H9 (cell line): ENCODE measurements at regions not wholly inside any gene's neighbourhood (a gene's known extent, or its start where the extent isn't known, plus 50 kb on each side); places are given as distances from the start of the nearest gene placed in this dataset.
"Not testable (repeated sequence)": the region's sequence is repeated elsewhere in the genome, so short reads cannot be mapped to it uniquely, and the experiment has no call there.

Experiments
- DNase-seq: peaks from one replicate; pipeline ENCODE4 v3.0.0-alpha.2; 2017
- H2AFZ ChIP-seq: one replicate; pipeline ENCODE4 v1.6.1; 2013; ENCODE audit warnings: mild to moderate bottlenecking, low read length, control low read depth, moderate library complexity
- H2AK5ac ChIP-seq: 2 replicates; pipeline ENCODE4 v1.6.1; 2013; ENCODE audit warnings: low read length, control low read depth, mixed read lengths; ENCODE audit not compliant: insufficient read length
- H2BK120ac ChIP-seq: one replicate; pipeline ENCODE4 v1.6.1; 2013; ENCODE audit warnings: low read depth, mild to moderate bottlenecking, low read length, control low read depth, inconsistent platforms; ENCODE audit not compliant: poor library complexity, severe bottlenecking
- H2BK12ac ChIP-seq: 2 replicates; pipeline ENCODE4 v1.6.1; 2013; ENCODE audit warnings: low read length, control low read depth, mixed read lengths, low read depth; ENCODE audit not compliant: insufficient read length
- H2BK15ac ChIP-seq: 2 replicates; pipeline ENCODE4 v1.6.1; 2013; ENCODE audit warnings: low read depth, low read length, control low read depth
- H2BK20ac ChIP-seq: one replicate; pipeline ENCODE4 v1.6.1; 2013; ENCODE audit warnings: low read depth, mild to moderate bottlenecking, low read length, control low read depth, inconsistent platforms; ENCODE audit not compliant: poor library complexity, severe bottlenecking
- H2BK5ac ChIP-seq: 2 replicates; pipeline ENCODE4 v1.6.1; 2013; ENCODE audit warnings: low read length, control low read depth, mixed read lengths; ENCODE audit not compliant: insufficient read length
- H3K14ac ChIP-seq: 2 replicates; pipeline ENCODE4 v1.6.1; 2013; ENCODE audit warnings: low read length, control low read depth; ENCODE audit not compliant: insufficient read depth
- H3K18ac ChIP-seq: 2 replicates; pipeline ENCODE4 v1.6.1; 2013; ENCODE audit warnings: low read depth, mild to moderate bottlenecking, mixed read lengths, low read length, control low read depth; ENCODE audit not compliant: insufficient read length
- H3K23ac ChIP-seq: 2 replicates; pipeline ENCODE4 v1.6.1; 2013; ENCODE audit warnings: low read length, control low read depth, mixed read lengths, low read depth; ENCODE audit not compliant: insufficient read length
- H3K23me2 ChIP-seq: 2 replicates; pipeline ENCODE4 v1.6.1; 2013; ENCODE audit warnings: low read depth, mild to moderate bottlenecking, mixed read lengths, low read length, control low read depth; ENCODE audit not compliant: insufficient read length, poor library complexity, severe bottlenecking
- H3K27ac ChIP-seq: 2 replicates; pipeline ENCODE4 v1.5.1; 2013; ENCODE audit warnings: low read length, control low read depth, mixed read lengths, low read depth; ENCODE audit not compliant: insufficient read length
- H3K27me3 ChIP-seq: 2 replicates; pipeline ENCODE4 v1.6.1; 2013; ENCODE audit warnings: low read length, control low read depth, inconsistent platforms; ENCODE audit not compliant: insufficient read depth
- H3K4ac ChIP-seq: 2 replicates; pipeline ENCODE4 v1.6.1; 2013; ENCODE audit warnings: low read depth, mild to moderate bottlenecking, control low read depth, inconsistent platforms, low read length, moderate library complexity
- H3K4me1 ChIP-seq: 2 replicates; pipeline ENCODE4 v1.6.1; 2013; ENCODE audit warnings: low read length, control low read depth, inconsistent platforms; ENCODE audit not compliant: insufficient read depth
- H3K4me2 ChIP-seq: 2 replicates; pipeline ENCODE4 v1.6.1; 2013; ENCODE audit warnings: low read length, control low read depth, mixed read lengths; ENCODE audit not compliant: insufficient read length, insufficient read depth
- H3K56ac ChIP-seq: 2 replicates; pipeline ENCODE4 v1.6.1; 2013; ENCODE audit warnings: low read depth, mild to moderate bottlenecking, mixed read lengths, low read length, control low read depth; ENCODE audit not compliant: insufficient read length
- H3K79me1 ChIP-seq: 2 replicates; pipeline ENCODE4 v1.6.1; 2013; ENCODE audit warnings: low read depth, mild to moderate bottlenecking, moderate library complexity, low read length, control low read depth, inconsistent platforms; ENCODE audit not compliant: insufficient read depth, poor library complexity, severe bottlenecking
- H3K79me2 ChIP-seq: 2 replicates; pipeline ENCODE4 v1.6.1; 2013; ENCODE audit warnings: low read length, control low read depth, inconsistent platforms; ENCODE audit not compliant: insufficient read depth
- H3K9ac ChIP-seq: 2 replicates; pipeline ENCODE4 v1.6.1; 2013; ENCODE audit warnings: low read length, control low read depth, mixed read lengths; ENCODE audit not compliant: insufficient read length; ENCODE audit errors: extremely low read depth
- H3K9me3 ChIP-seq: one replicate; pipeline ENCODE4 v1.6.1; 2013; ENCODE audit warnings: low read depth, low read length, inconsistent platforms; ENCODE audit not compliant: control insufficient read depth
- H3T11ph ChIP-seq: one replicate; pipeline ENCODE4 v1.6.1; 2013; ENCODE audit warnings: mild to moderate bottlenecking, low read length, control low read depth, inconsistent platforms
- H4K20me1 ChIP-seq: one replicate; pipeline ENCODE4 v1.6.1; 2013; ENCODE audit not compliant: control insufficient read depth, insufficient read length, insufficient read depth
- H4K5ac ChIP-seq: 2 replicates; pipeline ENCODE4 v1.6.1; 2013; ENCODE audit warnings: low read depth, mild to moderate bottlenecking, mixed read lengths, low read length, control low read depth; ENCODE audit not compliant: insufficient read length
- H4K8ac ChIP-seq: replicated peaks from 2 replicates; pipeline ENCODE4 v1.6.1; 2013; ENCODE audit warnings: low read length, control low read depth, mixed read lengths, low read depth; ENCODE audit not compliant: insufficient read length
- H4K91ac ChIP-seq: 2 replicates; pipeline ENCODE4 v1.6.1; 2013; ENCODE audit warnings: low read depth, mild to moderate bottlenecking, moderate library complexity, mixed read lengths, low read length, control low read depth; ENCODE audit not compliant: insufficient read length
- H3K27ac Mint-ChIP-seq, 3 experiments: 2 replicates in 2 of 3; 3 replicates in 1 of 3; pipeline ENCODE4 v1.8.0; 2020 to 2021; ENCODE audit warnings: mixed read lengths in 3 of 3, mild to moderate bottlenecking in 1 of 3, moderate library complexity in 1 of 3
- H3K27me3 Mint-ChIP-seq: 2 replicates; pipeline ENCODE4 v1.8.0; 2021; ENCODE audit warnings: low read depth, mild to moderate bottlenecking, moderate library complexity, mixed read lengths
- H3K36me3 Mint-ChIP-seq, 3 experiments: 2 replicates in 2 of 3; 3 replicates in 1 of 3; pipeline ENCODE4 v1.8.0; 2020 to 2021; ENCODE audit warnings: low read depth in 3 of 3, mixed read lengths in 3 of 3; ENCODE audit not compliant: insufficient read depth in 1 of 3
- H3K4me1 Mint-ChIP-seq, 2 experiments: 2 replicates each; pipeline ENCODE4 v1.8.0; 2020; ENCODE audit warnings: mixed read lengths in 2 of 2
- H3K4me3 Mint-ChIP-seq, 2 experiments: 2 replicates in 1 of 2; 3 replicates in 1 of 2; pipeline ENCODE4 v1.8.0; 2020 to 2021; ENCODE audit warnings: mild to moderate bottlenecking in 2 of 2, mixed read lengths in 2 of 2, moderate library complexity in 1 of 2
- H3K9me3 Mint-ChIP-seq, 2 experiments: 2 replicates in 1 of 2; 3 replicates in 1 of 2; pipeline ENCODE4 v1.8.0; 2020; ENCODE audit warnings: mild to moderate bottlenecking in 2 of 2, mixed read lengths in 2 of 2, moderate library complexity in 1 of 2
- CTCF ChIP-seq: fragments of 200-600 bp; sonication (generic); conservative IDR thresholded peaks from 3 replicates; pipeline ENCODE4 v1.8.0; 2021; ENCODE audit warnings: antibody characterized with exemption, mild to moderate bottlenecking
- WGBS: extraction: QIAGEN DNeasy Blood & Tissue Kit; methylation state at CpG from one replicate; pipeline ENCODE4 v1.1.7; 2013; ENCODE audit warnings: missing lambda C conversion rate, low lambda C conversion rate, mixed read lengths; ENCODE audit not compliant: insufficient read length; ENCODE audit errors: extremely low coverage; 5-methylcytosine and 5-hydroxymethylcytosine counted together

GRCh38 chr11:123344790-123345357 is 85.2 kb upstream of the GRAMD1B start:
- Histone ChIP-seq H3K27me3 (no peaks in the 10 kb centered on the region), H2BK12ac (no peak overlapping the region), H3K9ac (no peak overlapping the region), H3K79me1 (no peaks in the 10 kb centered on the region), H2BK15ac (no peak overlapping the region), H2BK5ac (no peak overlapping the region), H4K5ac (no peak overlapping the region), H3T11ph (no peak overlapping the region), H2BK120ac (no peak overlapping the region), H3K27ac (no peak overlapping the region), H4K91ac (no peak overlapping the region), H3K4me2 (no peak overlapping the region), H3K23ac (no peak overlapping the region), H2AK5ac (no peak overlapping the region), H3K79me2 (no peaks in the 10 kb centered on the region), H3K4me1 (no peaks in the 10 kb centered on the region), H3K9me3 (no peaks in the 10 kb centered on the region), H3K56ac (no peak overlapping the region), H3K23me2 (no peaks in the 10 kb centered on the region), H4K8ac (no peak overlapping the region), H3K18ac (no peak overlapping the region), H4K20me1 (no peaks in the 10 kb centered on the region), H2AFZ (no peak overlapping the region), H2BK20ac (no peak overlapping the region), H3K14ac (no peak overlapping the region), H3K4ac (no peak overlapping the region)
- H3K27ac Mint-ChIP-seq = no peak overlapping the region
- no peak for TF ChIP-seq CTCF
- no peaks in the 10 kb centered on the region; a peak in 1 of 7 replicates for H3K36me3 Mint-ChIP-seq
- H3K27me3 Mint-ChIP-seq = peaks cover 8% of the 10 kb centered on the region
- peaks cover 3 to 7% of the 10 kb centered on the region in 2 experiments; a peak in 3 of 4 replicates for H3K4me1 Mint-ChIP-seq
- H3K9me3 Mint-ChIP-seq = no peaks in the 10 kb centered on the region; a peak in 2 of 5 replicates
- no peak for DNase-seq
- H3K4me3 Mint-ChIP-seq = no peak overlapping the region
- no CpG with 5 or more reads among the region's 2 CpGs for WGBS

DNA sequence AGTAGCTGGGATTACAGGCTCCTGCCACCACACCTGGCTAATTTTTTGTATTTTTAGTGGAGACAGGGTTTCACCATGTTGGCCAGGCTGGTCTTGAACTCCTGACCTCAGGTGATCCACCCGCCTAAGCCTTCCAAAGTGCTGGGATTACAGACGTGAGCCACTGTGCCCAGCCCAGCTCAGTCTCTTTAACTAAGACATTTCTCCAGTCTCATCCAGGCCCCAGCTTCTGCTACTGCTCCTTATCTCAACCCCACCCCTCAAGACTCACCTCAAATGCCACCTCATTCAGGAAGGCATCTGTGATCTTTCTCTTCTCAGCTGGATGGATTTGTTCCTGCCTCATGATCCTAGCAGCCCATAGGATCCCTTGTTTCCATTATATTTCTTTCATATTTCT is 85.9 kb upstream of the GRAMD1B start:
- H3K79me2 ChIP-seq, H3K4me1 Mint-ChIP-seq, H3K23me2 ChIP-seq, H2BK5ac ChIP-seq, H3K27me3 Mint-ChIP-seq, H3K79me1 ChIP-seq, H2BK120ac ChIP-seq, H3K18ac ChIP-seq, H3K14ac ChIP-seq, H3K4ac ChIP-seq, H4K91ac ChIP-seq, H3K9ac ChIP-seq, H2BK15ac ChIP-seq, H3T11ph ChIP-seq, H3K27me3 ChIP-seq, H2AFZ ChIP-seq, H4K5ac ChIP-seq, H4K20me1 ChIP-seq, H2BK12ac ChIP-seq, H3K4me1 ChIP-seq, H3K9me3 ChIP-seq, H3K23ac ChIP-seq, H2BK20ac ChIP-seq, H3K36me3 Mint-ChIP-seq, H3K9me3 Mint-ChIP-seq, H2AK5ac ChIP-seq, H4K8ac ChIP-seq, H3K4me3 Mint-ChIP-seq, H3K56ac ChIP-seq, DNase-seq, H3K27ac ChIP-seq, H3K4me2 ChIP-seq: not testable (repeated sequence)
- peak overlapping the region in 1 of 3 experiments; percentile 45; a peak in 1 of 7 replicates for H3K27ac Mint-ChIP-seq
- no CpG with 5 or more reads among the region's 2 CpGs for WGBS
